Adrenal gland (tissue), 9 donors: ENCODE measurements at regions not wholly inside any gene's neighbourhood (a gene's known extent, or its start where the extent isn't known, plus 50 kb on each side); places are given as distances from the start of the nearest gene placed in this dataset.

ENCODE experiments used
- DNase-seq, 7 donors: peaks; one replicate each; pipeline ENCODE4 v3.0.0-alpha.2; 2019 to 2020
- H3K27ac ChIP-seq, 5 donors: fragments of 200-600 bp; sonication (generic) in 4 of 5; 1 replicate in 3 of 5; 2 replicates in 2 of 5; pipeline versions ENCODE4 v1.5.1 to v1.8.0; 2016 to 2020; ENCODE audit warnings: mild to moderate bottlenecking in 1 of 5
- H3K27me3 ChIP-seq: fragments of 200-600 bp; 2 replicates; pipeline ENCODE4 v1.8.0; 2021
- H3K36me3 ChIP-seq, 2 donors: fragments of 200-600 bp; replicated peaks in 1 of 2; 1 replicate in 1 of 2; 2 replicates in 1 of 2; pipeline versions ENCODE4 v1.5.1 to v1.8.0; 2018 to 2022
- H3K4me1 ChIP-seq, 2 donors: fragments of 200-600 bp; replicated peaks in 1 of 2; 1 replicate in 1 of 2; 2 replicates in 1 of 2; pipeline versions ENCODE4 v1.5.1 to v1.8.0; 2018 to 2021
- H3K4me3 ChIP-seq, 4 donors: fragments of 200-600 bp; sonication (generic) in 3 of 4; one replicate each; pipeline ENCODE4 v1.5.1; 2016 to 2018
- H3K9me3 ChIP-seq, 3 donors: fragments of 200-600 bp; sonication (generic) in 1 of 3; replicated peaks in 1 of 3; 1 replicate in 2 of 3; 2 replicates in 1 of 3; pipeline versions ENCODE4 v1.5.1 to v1.8.0; 2016 to 2021
- CTCF ChIP-seq, 6 experiments: fragments of 450-650 bp in 4 of 6; fragments of 200-600 bp in 2 of 6; sonication (generic) in 1 of 6; IDR thresholded peaks; 1 replicate in 5 of 6; 2 replicates in 1 of 6; pipeline versions ENCODE4 v1.5.1 to v1.8.0; 2016 to 2021; ENCODE audit warnings: antibody characterized with exemption in 6 of 6, mild to moderate bottlenecking in 2 of 6, moderate library complexity in 1 of 6
- POLR2A ChIP-seq, 2 donors: fragments of 450-650 bp; IDR thresholded peaks; one replicate each; pipeline ENCODE4 v1.6.1; 2017; ENCODE audit warnings: antibody characterized with exemption in 2 of 2, mild to moderate bottlenecking in 2 of 2, moderate library complexity in 1 of 2
- WGBS, 4 donors: extraction: QIAGEN DNeasy Blood & Tissue Kit in 2 of 4; methylation state at CpG; one replicate each; pipeline versions ENCODE4 v1.1.5 to v1.1.7; 2013 to 2017; 5-methylcytosine and 5-hydroxymethylcytosine counted together
- intact Hi-C, 2 donors: fragments of 100-400 bp; cut with DNase I; formaldehyde crosslinking; loops; one replicate each; pipeline versions ENCODE4 v1.14.1 to v1.15.0; 2022 to 2023
- donor health status: healthy with polysubstance abuse.
- donor health status: Bipolar disorder and iron deficiency.
- donor health status: DM: yes; HTN: yes; CAD: no.
- donor health status: DM: no; HTN: no; CAD: no.
- donor health status: DM: no; HTN: no; CAD: no.

DNA sequence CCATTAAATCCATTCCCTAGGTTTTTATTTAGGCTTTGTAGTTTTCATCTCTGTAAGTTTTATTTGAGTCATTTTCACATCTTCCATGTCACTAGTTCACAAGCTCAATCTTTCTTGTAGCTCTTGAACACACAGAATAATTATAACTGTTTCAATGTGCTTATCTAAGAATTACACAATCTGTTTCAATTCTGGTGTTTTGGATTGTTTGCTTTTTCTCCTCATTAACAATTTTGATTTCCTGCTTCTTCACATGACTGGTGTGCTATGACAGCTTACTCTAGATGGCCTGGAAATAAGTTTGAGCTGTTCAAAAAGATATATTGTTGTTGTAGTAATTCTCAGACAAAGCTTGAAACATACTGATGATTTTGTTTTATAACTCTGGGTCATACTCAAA, 1974.1 kb upstream of the NUDT12 start:
- no peak overlapping the region for H3K4me3 ChIP-seq

GRCh38 chr5:105530716-105531261, 1968.2 kb upstream of the NUDT12 start:
- TF ChIP-seq POLR2A (IDR thresholded peaks at IDR 0.05) (no peak), CTCF (IDR thresholded peaks at IDR 0.05) (no peak)
- H3K27me3 ChIP-seq = no peaks in the 10 kb centered on the region
- no peaks in the 10 kb centered on the region for H3K4me1 ChIP-seq
- WGBS, 4 donors = 71 to 74% (median 72%) methylated on average over 3 of the region's 3 CpGs
- H3K9me3 ChIP-seq = no peaks in the 10 kb centered on the region
- no peak for DNase-seq
- no peak overlapping the region for H3K27ac ChIP-seq
- no peak overlapping the region for H3K4me3 ChIP-seq
- intact Hi-C loops = no loop called here
- H3K36me3 ChIP-seq = no peaks in the 10 kb centered on the region

More for the DNA sequence above, 1974.1 kb upstream of the NUDT12 start:
- intact Hi-C loops = no loop called here
- TF ChIP-seq CTCF (IDR thresholded peaks at IDR 0.05) (no peak), POLR2A (IDR thresholded peaks at IDR 0.05) (no peak)
- no peak for DNase-seq
- no peaks in the 10 kb centered on the region for H3K4me1 ChIP-seq
- no peaks in the 10 kb centered on the region for H3K9me3 ChIP-seq
- no peaks in the 10 kb centered on the region for H3K36me3 ChIP-seq
- no peak overlapping the region for H3K27ac ChIP-seq
- no peaks in the 10 kb centered on the region for H3K27me3 ChIP-seq

DNA sequence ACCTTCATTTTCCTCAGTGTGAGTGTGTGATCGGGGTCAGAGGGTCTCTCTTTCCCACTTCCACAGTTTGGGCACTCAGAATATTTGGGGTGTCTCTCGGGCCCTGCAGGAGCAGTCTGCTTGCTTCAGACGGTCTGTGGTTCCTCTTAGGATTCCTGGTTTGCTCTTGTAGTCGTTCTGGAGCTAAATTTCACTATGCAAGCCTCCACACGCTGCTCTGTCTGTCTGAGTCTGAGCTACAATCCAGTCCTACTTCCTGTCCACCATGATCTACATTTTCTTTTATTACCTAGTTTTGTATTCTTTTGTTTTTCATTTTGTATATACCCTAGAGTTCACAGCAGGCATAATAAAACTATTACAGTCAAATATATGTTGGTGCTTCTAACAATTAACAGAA, 1967.3 kb upstream of the NUDT12 start:
- no peaks in the 10 kb centered on the region for H3K36me3 ChIP-seq
- intact Hi-C loops = no loop called here
- H3K4me3 ChIP-seq = no peak overlapping the region
- no peaks in the 10 kb centered on the region for H3K9me3 ChIP-seq
- no peak for DNase-seq
- 65 to 74% (median 70%) methylated on average over 5 of the region's 5 CpGs for WGBS, 4 donors
- no peaks in the 10 kb centered on the region for H3K27me3 ChIP-seq
- TF ChIP-seq CTCF (IDR thresholded peaks at IDR 0.05) (no peak), POLR2A (IDR thresholded peaks at IDR 0.05) (no peak)
- H3K4me1 ChIP-seq = no peaks in the 10 kb centered on the region
- H3K27ac ChIP-seq = no peak overlapping the region

- no peak overlapping the region for H3K4me3 ChIP-seq
- H3K27ac ChIP-seq = no peak overlapping the region
- intact Hi-C loops = no loop called here
- 62 to 85% (median 69%) methylated on average over 2 of the region's 2 CpGs for WGBS, 4 donors
- no peaks in the 10 kb centered on the region for H3K27me3 ChIP-seq
- no peak for DNase-seq
- TF ChIP-seq POLR2A (IDR thresholded peaks at IDR 0.05) = no peak
- TF ChIP-seq CTCF (IDR thresholded peaks at IDR 0.05) = no peak
- H3K9me3 ChIP-seq = no peaks in the 10 kb centered on the region
- H3K36me3 ChIP-seq = no peaks in the 10 kb centered on the region
- H3K4me1 ChIP-seq = no peaks in the 10 kb centered on the region
These were observed 1945.9 kb upstream of the NUDT12 start for GRCh38 chr5:105508519-105508918.
